PC-9 (cell line): ENCODE measurements at regions not wholly inside any gene's neighbourhood (a gene's known extent, or its start where the extent isn't known, plus 50 kb on each side); places are given as distances from the start of the nearest gene placed in this dataset.

ENCODE experiments used
- EZH2 ChIP-seq: fragments of 200-600 bp; sonication (generic); IDR thresholded peaks from 2 replicates; pipeline ENCODE4 v1.8.0; 2017; ENCODE audit warnings: antibody characterized with exemption, low read depth
- TF ChIP-seq, protein P1 (sequence below): fragments of 200-600 bp; sonication (generic); conservative IDR thresholded peaks from 2 replicates; pipeline ENCODE4 v1.6.1; 2017; ENCODE audit warnings: mixed run types, antibody characterized with exemption, mild to moderate bottlenecking, moderate library complexity

GRCh38 chr6:54586251-54586650 is 260.3 kb upstream of the FAM83B start:
- TF ChIP-seq, protein P1, sequence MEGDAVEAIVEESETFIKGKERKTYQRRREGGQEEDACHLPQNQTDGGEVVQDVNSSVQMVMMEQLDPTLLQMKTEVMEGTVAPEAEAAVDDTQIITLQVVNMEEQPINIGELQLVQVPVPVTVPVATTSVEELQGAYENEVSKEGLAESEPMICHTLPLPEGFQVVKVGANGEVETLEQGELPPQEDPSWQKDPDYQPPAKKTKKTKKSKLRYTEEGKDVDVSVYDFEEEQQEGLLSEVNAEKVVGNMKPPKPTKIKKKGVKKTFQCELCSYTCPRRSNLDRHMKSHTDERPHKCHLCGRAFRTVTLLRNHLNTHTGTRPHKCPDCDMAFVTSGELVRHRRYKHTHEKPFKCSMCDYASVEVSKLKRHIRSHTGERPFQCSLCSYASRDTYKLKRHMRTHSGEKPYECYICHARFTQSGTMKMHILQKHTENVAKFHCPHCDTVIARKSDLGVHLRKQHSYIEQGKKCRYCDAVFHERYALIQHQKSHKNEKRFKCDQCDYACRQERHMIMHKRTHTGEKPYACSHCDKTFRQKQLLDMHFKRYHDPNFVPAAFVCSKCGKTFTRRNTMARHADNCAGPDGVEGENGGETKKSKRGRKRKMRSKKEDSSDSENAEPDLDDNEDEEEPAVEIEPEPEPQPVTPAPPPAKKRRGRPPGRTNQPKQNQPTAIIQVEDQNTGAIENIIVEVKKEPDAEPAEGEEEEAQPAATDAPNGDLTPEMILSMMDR = no peak
- TF ChIP-seq EZH2 = no peak
